ENCODE measurements at regions not wholly inside any gene's neighbourhood (a gene's known extent, or its start where the extent isn't known, plus 50 kb on each side); places are given as distances from the start of the nearest gene placed in this dataset.

- no peak overlapping the region for H3K4me3 Mint-ChIP-seq (ENCODE audit: unreplicated experiment)
- H3K4me1 Mint-ChIP-seq (ENCODE audit: low read depth): no peaks in the 10 kb centered on the region
- H3K9me3 Mint-ChIP-seq (ENCODE audit: low read depth): no peaks in the 10 kb centered on the region
- no peak for TF ChIP-seq CTCF (IDR thresholded peaks at IDR 0.05)
- peaks cover 2% of the 10 kb centered on the region for H3K36me3 Mint-ChIP-seq (ENCODE audit: low read depth)
- no peak overlapping the region for H3K27ac Mint-ChIP-seq (ENCODE audit: unreplicated experiment)
- peaks cover 62% of the 10 kb centered on the region for H3K27me3 Mint-ChIP-seq (ENCODE audit: low read depth)
- DNase-seq (ENCODE audit: low spot score): no peak
These were observed 134.9 kb downstream of the WSCD1 start for GRCh38 chr17:6205033-6205432.

- Mint-ChIP-seq H3K36me3 (ENCODE audit: low read depth) (peaks cover 2% of the 10 kb centered on the region), H3K4me3 (ENCODE audit: unreplicated experiment) (no peak overlapping the region), H3K4me1 (ENCODE audit: low read depth) (no peaks in the 10 kb centered on the region), H3K9me3 (ENCODE audit: low read depth) (no peaks in the 10 kb centered on the region), H3K27ac (ENCODE audit: unreplicated experiment) (no peak overlapping the region), H3K27me3 (ENCODE audit: low read depth) (peaks cover 55% of the 10 kb centered on the region)
- DNase-seq (ENCODE audit: low spot score): no peak
- no peak for TF ChIP-seq CTCF (IDR thresholded peaks at IDR 0.05)
These were observed 134.1 kb downstream of the WSCD1 start for GRCh38 chr17:6204203-6204722.

- H3K9me3 Mint-ChIP-seq (ENCODE audit: low read depth): peaks cover 2% of the 10 kb centered on the region
- no peaks in the 10 kb centered on the region for H3K4me1 Mint-ChIP-seq (ENCODE audit: low read depth)
- no peak overlapping the region for H3K4me3 Mint-ChIP-seq (ENCODE audit: unreplicated experiment)
- peaks cover 29% of the 10 kb centered on the region for H3K27me3 Mint-ChIP-seq (ENCODE audit: low read depth)
- H3K36me3 Mint-ChIP-seq (ENCODE audit: low read depth): no peaks in the 10 kb centered on the region
- no peak for TF ChIP-seq CTCF (IDR thresholded peaks at IDR 0.05)
- no peak overlapping the region for H3K27ac Mint-ChIP-seq (ENCODE audit: unreplicated experiment)
- DNase-seq (ENCODE audit: low spot score): no peak
These were observed 126.2 kb downstream of the WSCD1 start for GRCh38 chr17:6196355-6196754.

- Mint-ChIP-seq H3K4me3 (ENCODE audit: unreplicated experiment) (no peak overlapping the region), H3K27ac (ENCODE audit: unreplicated experiment) (no peak overlapping the region), H3K9me3 (ENCODE audit: low read depth) (peaks cover 2% of the 10 kb centered on the region), H3K27me3 (ENCODE audit: low read depth) (peaks cover 26% of the 10 kb centered on the region), H3K4me1 (ENCODE audit: low read depth) (no peaks in the 10 kb centered on the region), H3K36me3 (ENCODE audit: low read depth) (no peaks in the 10 kb centered on the region)
- DNase-seq (ENCODE audit: low spot score): no peak
- no peak for TF ChIP-seq CTCF (IDR thresholded peaks at IDR 0.05)
These were observed 124.9 kb downstream of the WSCD1 start for GRCh38 chr17:6195123-6195522.

GRCh38 chr17:6191405-6192324 lies 121.5 kb downstream of the WSCD1 start:
- DNase-seq (ENCODE audit: low spot score): no peak
- Mint-ChIP-seq H3K4me3 (ENCODE audit: unreplicated experiment) (no peak overlapping the region), H3K27me3 (ENCODE audit: low read depth) (peaks cover 26% of the 10 kb centered on the region), H3K36me3 (ENCODE audit: low read depth) (no peaks in the 10 kb centered on the region), H3K27ac (ENCODE audit: unreplicated experiment) (no peak overlapping the region), H3K4me1 (ENCODE audit: low read depth) (no peaks in the 10 kb centered on the region), H3K9me3 (ENCODE audit: low read depth) (peaks cover 5% of the 10 kb centered on the region)
- no peak for TF ChIP-seq CTCF (IDR thresholded peaks at IDR 0.05)

Data from chondrocyte (in vitro differentiated cells).